CD4-positive, alpha-beta T cell (primary cell): ENCODE measurements at regions not wholly inside any gene's neighbourhood (a gene's known extent, or its start where the extent isn't known, plus 50 kb on each side); places are given as distances from the start of the nearest gene placed in this dataset.

Experiments used
- ATAC-seq: fragments of 200-7000 bp; cut with Tn5 transposase; one replicate; pipeline ENCODE4 v1.10.0; 2022; ENCODE audit warnings: mild to moderate bottlenecking; ENCODE audit not compliant: poor library complexity
- CTCF ChIA-PET: fragments of 350-600 bp; sonication (Branson Sonifier 250); formaldehyde crosslinking; loops from one replicate; lab custom pipeline; 2021; ENCODE audit warnings: antibody characterized with exemption, inconsistent platforms; lab: Charles Lee
- POLR2A ChIA-PET: fragments of 350-600 bp; sonication (Branson Sonifier 250); formaldehyde crosslinking; loops from one replicate; lab custom pipeline; 2021; ENCODE audit warnings: antibody characterized with exemption, inconsistent platforms; lab: Charles Lee
- DNase-seq, 14 experiments: peaks; one replicate each; pipeline ENCODE4 v3.0.0-alpha.2; 2013 to 2020; ENCODE audit warnings: mixed read lengths in 2 of 14
- H3K27ac ChIP-seq, 2 donors: one replicate each; pipeline versions ENCODE4 v1.5.1 to v1.7.0; 2013; ENCODE audit warnings: low read length in 2 of 2, low read depth in 1 of 2, mild to moderate bottlenecking in 1 of 2
- H3K27me3 ChIP-seq, 2 experiments: 1 replicate in 1 of 2; 2 replicates in 1 of 2; pipeline versions ENCODE4 v1.6.1 to v1.7.0; 2013; ENCODE audit warnings: low read length in 2 of 2, control low read depth in 1 of 2, mild to moderate bottlenecking in 1 of 2, moderate library complexity in 1 of 2; ENCODE audit not compliant: insufficient read depth in 2 of 2, control insufficient read depth in 1 of 2
- H3K36me3 ChIP-seq: one replicate; pipeline ENCODE4 v1.6.1; 2013; ENCODE audit warnings: low read length, control low read depth; ENCODE audit not compliant: insufficient read depth
- H3K4me1 ChIP-seq: one replicate; pipeline ENCODE4 v1.6.1; 2013; ENCODE audit warnings: low read length, control low read depth; ENCODE audit not compliant: insufficient read depth
- H3K4me3 ChIP-seq: one replicate; pipeline ENCODE4 v1.5.1; 2013; ENCODE audit warnings: mild to moderate bottlenecking, low read length, moderate library complexity
- H3K9me3 ChIP-seq, 2 experiments: 1 replicate in 1 of 2; 2 replicates in 1 of 2; pipeline versions ENCODE4 v1.6.1 to v1.7.0; 2013; ENCODE audit warnings: low read length in 2 of 2, mild to moderate bottlenecking in 2 of 2, control low read depth in 1 of 2, moderate library complexity in 1 of 2; ENCODE audit not compliant: control insufficient read depth in 1 of 2, insufficient read depth in 1 of 2
- H3K27ac Mint-ChIP-seq: one replicate; pipeline ENCODE4 v1.8.0; 2020; ENCODE audit warnings: mixed read lengths
- H3K27me3 Mint-ChIP-seq: one replicate; pipeline ENCODE4 v1.8.0; 2021; ENCODE audit warnings: mixed read lengths
- H3K36me3 Mint-ChIP-seq: one replicate; pipeline ENCODE4 v1.8.0; 2021; ENCODE audit warnings: low read depth, mixed read lengths
- H3K4me1 Mint-ChIP-seq: one replicate; pipeline ENCODE4 v1.8.0; 2021; ENCODE audit warnings: low read depth, mixed read lengths
- H3K4me3 Mint-ChIP-seq: one replicate; pipeline ENCODE4 v1.8.0; 2020; ENCODE audit warnings: mild to moderate bottlenecking, mixed read lengths
- H3K9me3 Mint-ChIP-seq: one replicate; pipeline ENCODE4 v1.8.0; 2020; ENCODE audit warnings: mixed read lengths
- intact Hi-C, 2 experiments: fragments of 100-400 bp; cut with DNase I in 1 of 2; cut with micrococcal nuclease in 1 of 2; formaldehyde crosslinking; loops; one replicate each; pipeline versions ENCODE4 v1.15.1 to v1.9.0; 2023 to 2025; cut with DNase I, micrococcal nuclease
- TF ChIP-seq, protein P1 (sequence below): fragments of 200-600 bp; IDR thresholded peaks from one replicate; pipeline ENCODE4 v1.8.0; 2022; ENCODE audit warnings: antibody characterized with exemption, mild to moderate bottlenecking

DNA sequence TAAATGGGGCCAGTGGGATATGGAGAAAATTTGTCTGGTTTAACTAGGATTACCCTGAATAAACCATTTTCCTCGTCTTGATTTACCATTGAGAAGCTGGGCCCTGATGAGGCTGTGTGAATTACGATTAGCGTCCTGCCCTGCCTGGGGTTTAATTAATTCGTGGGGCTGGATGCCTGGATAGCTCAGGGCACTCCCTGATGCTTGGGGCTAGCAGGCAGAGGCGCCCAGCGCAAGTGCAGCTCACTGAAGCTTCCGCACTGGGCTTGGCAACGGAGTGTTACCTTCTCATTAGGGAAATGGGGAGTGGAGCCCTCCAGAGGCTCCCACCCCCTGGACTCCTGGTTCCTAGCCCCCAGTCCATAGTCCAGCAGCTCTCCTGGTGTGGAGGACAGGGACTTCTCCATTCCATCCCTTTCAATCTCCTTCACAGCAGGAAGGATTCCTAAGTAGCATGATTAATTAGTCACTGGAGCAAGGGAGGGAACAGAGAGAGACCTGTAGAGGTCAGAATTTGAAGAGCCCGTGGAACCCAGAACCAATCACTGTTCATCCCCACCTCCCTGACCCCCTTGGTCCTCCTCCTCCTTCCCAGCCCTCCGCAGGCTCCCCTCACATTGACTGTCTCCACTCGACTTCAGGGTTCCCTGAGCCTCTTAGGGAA is 107.2 kb downstream of the UQCRFS1 start:
- Histone ChIP-seq H3K27ac (no peak overlapping the region), H3K36me3 (no peaks in the 10 kb centered on the region), H3K27me3 (no peaks in the 10 kb centered on the region), H3K4me1 (no peaks in the 10 kb centered on the region), H3K4me3 (no peak overlapping the region), H3K9me3 (peaks cover 0 to 16% of the 10 kb centered on the region in 2 experiments)
- intact Hi-C loops: no loop called here
- Mint-ChIP-seq H3K36me3 (no peaks in the 10 kb centered on the region), H3K9me3 (no peaks in the 10 kb centered on the region), H3K4me1 (no peaks in the 10 kb centered on the region), H3K27me3 (peaks cover under 1% of the 10 kb centered on the region), H3K27ac (no peak overlapping the region), H3K4me3 (no peak overlapping the region)
- DNase-seq: no peak
- ATAC-seq: no peak
- TF ChIP-seq, protein P1, sequence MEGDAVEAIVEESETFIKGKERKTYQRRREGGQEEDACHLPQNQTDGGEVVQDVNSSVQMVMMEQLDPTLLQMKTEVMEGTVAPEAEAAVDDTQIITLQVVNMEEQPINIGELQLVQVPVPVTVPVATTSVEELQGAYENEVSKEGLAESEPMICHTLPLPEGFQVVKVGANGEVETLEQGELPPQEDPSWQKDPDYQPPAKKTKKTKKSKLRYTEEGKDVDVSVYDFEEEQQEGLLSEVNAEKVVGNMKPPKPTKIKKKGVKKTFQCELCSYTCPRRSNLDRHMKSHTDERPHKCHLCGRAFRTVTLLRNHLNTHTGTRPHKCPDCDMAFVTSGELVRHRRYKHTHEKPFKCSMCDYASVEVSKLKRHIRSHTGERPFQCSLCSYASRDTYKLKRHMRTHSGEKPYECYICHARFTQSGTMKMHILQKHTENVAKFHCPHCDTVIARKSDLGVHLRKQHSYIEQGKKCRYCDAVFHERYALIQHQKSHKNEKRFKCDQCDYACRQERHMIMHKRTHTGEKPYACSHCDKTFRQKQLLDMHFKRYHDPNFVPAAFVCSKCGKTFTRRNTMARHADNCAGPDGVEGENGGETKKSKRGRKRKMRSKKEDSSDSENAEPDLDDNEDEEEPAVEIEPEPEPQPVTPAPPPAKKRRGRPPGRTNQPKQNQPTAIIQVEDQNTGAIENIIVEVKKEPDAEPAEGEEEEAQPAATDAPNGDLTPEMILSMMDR: no peak
- ChIA-PET CTCF (no interaction called here), POLR2A (no interaction called here)

DNA sequence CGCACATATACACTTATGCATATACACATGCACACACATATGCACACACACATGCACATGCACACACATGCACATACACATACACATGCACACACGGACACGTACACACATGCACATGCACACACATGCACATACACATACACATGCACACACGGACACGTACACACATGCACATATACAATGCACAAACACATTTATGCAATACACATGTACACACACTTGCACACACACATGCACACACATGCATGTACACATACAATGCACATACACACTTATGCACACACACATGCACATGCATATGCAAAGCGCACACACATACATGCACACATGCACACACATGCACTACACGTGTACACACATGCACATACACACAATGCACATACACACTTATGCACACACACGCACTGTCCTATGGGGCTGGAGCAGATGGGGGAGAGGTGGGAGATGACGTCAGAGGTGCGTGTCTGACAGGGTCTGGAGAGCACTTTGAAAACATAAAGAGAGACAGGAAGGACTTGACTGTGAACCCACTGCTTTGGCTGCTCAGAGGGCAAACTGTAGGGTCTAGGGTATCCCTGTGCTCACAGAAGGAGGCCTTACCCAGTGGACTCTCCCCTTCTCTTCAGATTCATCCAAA is 108.2 kb downstream of the UQCRFS1 start:
- H3K4me1 ChIP-seq: no peaks in the 10 kb centered on the region
- H3K4me3 Mint-ChIP-seq: no peak overlapping the region
- no peak overlapping the region for H3K4me3 ChIP-seq
- CTCF ChIA-PET: no interaction called here
- intact Hi-C loops: no loop called here
- H3K9me3 Mint-ChIP-seq: peaks cover 3% of the 10 kb centered on the region
- no peaks in the 10 kb centered on the region for H3K36me3 ChIP-seq
- H3K27ac ChIP-seq: no peak overlapping the region
- DNase-seq (no peak), ATAC-seq (no peak)
- TF ChIP-seq, protein P1: no peak
- H3K27ac Mint-ChIP-seq: no peak overlapping the region
- peaks cover 4% of the 10 kb centered on the region for H3K27me3 Mint-ChIP-seq
- POLR2A ChIA-PET: no interaction called here
- no peaks in the 10 kb centered on the region for H3K27me3 ChIP-seq
- H3K36me3 Mint-ChIP-seq: no peaks in the 10 kb centered on the region
- peaks cover 0 to 16% of the 10 kb centered on the region in 2 experiments for H3K9me3 ChIP-seq
- H3K4me1 Mint-ChIP-seq: no peaks in the 10 kb centered on the region

DNA sequence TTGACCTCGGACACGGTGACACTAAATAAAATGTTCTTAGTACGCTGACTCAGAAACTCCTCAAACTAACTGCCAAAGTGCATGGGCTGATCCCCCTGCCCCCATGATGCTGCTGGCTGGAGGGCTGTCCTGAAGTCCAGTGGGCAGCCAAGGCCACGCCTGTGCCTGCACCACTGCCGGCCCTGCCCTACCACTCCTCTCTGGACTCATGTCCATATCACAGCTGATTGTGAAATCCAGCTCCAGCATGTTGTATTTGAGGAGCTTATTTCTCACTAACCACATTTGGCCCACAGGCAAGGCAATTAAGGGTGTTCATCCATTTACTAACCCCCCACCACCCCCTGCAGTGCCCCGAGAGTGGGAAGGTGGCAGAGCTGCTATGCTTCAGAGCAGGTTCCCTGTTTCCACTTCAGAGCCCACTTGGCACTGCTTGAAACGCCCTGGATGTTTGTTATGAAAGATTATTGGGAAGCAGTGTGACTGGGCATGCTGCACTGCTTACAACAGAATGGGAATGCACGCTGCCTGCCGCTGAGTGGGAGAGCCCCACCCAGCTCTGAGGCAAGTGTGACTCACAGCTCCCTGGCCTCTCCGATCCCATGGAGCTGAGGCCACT is 114.0 kb downstream of the UQCRFS1 start:
- Mint-ChIP-seq H3K9me3 (peaks cover 3% of the 10 kb centered on the region), H3K4me3 (no peak overlapping the region), H3K27ac (no peak overlapping the region), H3K27me3 (peaks cover 4% of the 10 kb centered on the region), H3K4me1 (no peaks in the 10 kb centered on the region), H3K36me3 (no peaks in the 10 kb centered on the region)
- Histone ChIP-seq H3K27me3 (peaks cover 0 to 3% of the 10 kb centered on the region in 2 experiments), H3K4me3 (no peak overlapping the region), H3K9me3 (peaks cover 0 to 13% of the 10 kb centered on the region in 2 experiments), H3K27ac (no peak overlapping the region), H3K36me3 (no peaks in the 10 kb centered on the region), H3K4me1 (no peaks in the 10 kb centered on the region)
- TF ChIP-seq, protein P1: no peak
- no peak for ATAC-seq
- DNase-seq: no peak
- CTCF ChIA-PET: no interaction called here
- POLR2A ChIA-PET: no interaction called here
- intact Hi-C loops: no loop called here
